ENCODE measurements at regions not wholly inside any gene's neighbourhood (a gene's known extent, or its start where the extent isn't known, plus 50 kb on each side); places are given as distances from the start of the nearest gene placed in this dataset.

DNA sequence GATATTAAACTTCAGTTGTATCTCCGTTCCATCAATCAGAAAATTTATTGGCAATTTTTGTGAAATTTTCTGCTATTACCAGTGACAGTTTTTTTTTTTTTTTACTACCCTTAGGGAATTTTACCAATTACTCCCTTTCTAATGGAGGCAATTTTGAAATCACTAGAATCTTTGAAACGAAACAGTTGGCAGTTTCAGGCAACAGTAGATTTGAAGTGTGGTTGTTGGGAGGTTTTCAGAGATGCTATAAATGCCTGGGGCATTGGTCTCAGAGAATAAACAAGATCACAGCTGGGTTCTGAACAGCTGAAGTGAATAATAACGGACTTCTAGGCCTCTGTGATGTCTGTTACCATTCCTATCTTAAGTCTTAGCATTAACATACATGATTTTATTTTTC lies 535.9 kb upstream of the POT1 start:
- Histone ChIP-seq H3K36me3 (ENCODE audit: control insufficient read depth, insufficient read depth, low read length) (no peaks in the 10 kb centered on the region), H3K9me3 (ENCODE audit: control insufficient read depth, low read depth, low read length) (peaks cover 4% of the 10 kb centered on the region), H3K27me3 (ENCODE audit: control insufficient read depth, insufficient read depth, low read length) (no peaks in the 10 kb centered on the region), H3K27ac (ENCODE audit: low read length) (no peak overlapping the region), H3K4me3 (ENCODE audit: low read length) (no peak overlapping the region), H3K4me1 (ENCODE audit: control insufficient read depth, insufficient read depth, low read length) (no peaks in the 10 kb centered on the region)
- DNase-seq, result no peak
- WGBS (ENCODE audit: insufficient coverage, low lambda C conversion rate), result 93% methylated on average over 2 of the region's 3 CpGs

DNA sequence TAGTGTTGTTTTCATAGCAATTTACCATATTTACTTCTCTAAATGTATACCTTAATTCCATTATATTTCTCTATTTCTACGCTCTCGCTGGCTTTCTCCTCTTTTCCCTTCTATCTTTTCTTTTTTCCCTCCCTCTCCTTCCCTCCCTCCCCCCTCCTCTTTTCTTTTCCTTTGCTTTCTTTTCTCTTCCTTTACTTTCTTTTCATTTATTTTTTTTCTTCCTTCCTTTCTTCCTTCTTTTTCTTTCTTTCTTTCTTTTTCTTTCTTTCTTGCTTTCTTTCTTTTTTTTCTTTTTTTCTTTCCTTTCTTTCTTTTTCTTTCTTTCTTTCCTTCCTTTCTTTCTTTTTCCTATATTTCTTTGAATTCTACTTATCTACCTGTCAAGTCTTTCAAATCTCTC lies 533.0 kb upstream of the POT1 start:
- Histone ChIP-seq H3K4me3 (ENCODE audit: low read length) (no peak overlapping the region), H3K36me3 (ENCODE audit: control insufficient read depth, insufficient read depth, low read length) (no peaks in the 10 kb centered on the region), H3K27me3 (ENCODE audit: control insufficient read depth, insufficient read depth, low read length) (no peaks in the 10 kb centered on the region), H3K9me3 (ENCODE audit: control insufficient read depth, low read depth, low read length) (peaks cover 9% of the 10 kb centered on the region), H3K27ac (ENCODE audit: low read length) (no peak overlapping the region), H3K4me1 (ENCODE audit: control insufficient read depth, insufficient read depth, low read length) (no peaks in the 10 kb centered on the region)
- 100% methylated on average over 2 of the region's 2 CpGs for WGBS (ENCODE audit: insufficient coverage, low lambda C conversion rate)
- DNase-seq, result no peak

DNA sequence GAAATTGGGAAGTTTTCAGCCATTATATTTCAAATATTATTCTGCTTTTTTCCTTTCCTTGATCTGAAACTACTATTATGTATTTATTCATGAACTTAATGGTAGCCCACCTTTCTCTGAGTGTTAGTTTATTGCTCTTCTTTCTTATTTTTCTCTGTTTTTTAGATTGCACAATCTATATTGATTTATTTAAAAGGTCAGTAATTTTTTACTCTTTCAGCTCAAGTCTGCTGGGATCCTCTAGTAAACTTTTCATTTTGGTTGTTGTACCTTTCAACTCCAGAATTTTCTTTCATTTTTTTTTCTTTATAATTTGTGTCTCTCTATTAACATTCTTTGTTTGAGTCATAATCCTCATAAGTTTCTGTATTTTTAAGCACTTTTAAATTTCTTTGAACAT lies 529.4 kb upstream of the POT1 start:
- Histone ChIP-seq H3K27ac (ENCODE audit: low read length) (no peak overlapping the region), H3K27me3 (ENCODE audit: control insufficient read depth, insufficient read depth, low read length) (no peaks in the 10 kb centered on the region), H3K4me3 (ENCODE audit: low read length) (no peak overlapping the region), H3K36me3 (ENCODE audit: control insufficient read depth, insufficient read depth, low read length) (no peaks in the 10 kb centered on the region), H3K9me3 (ENCODE audit: control insufficient read depth, low read depth, low read length) (peaks cover 9% of the 10 kb centered on the region), H3K4me1 (ENCODE audit: control insufficient read depth, insufficient read depth, low read length) (no peaks in the 10 kb centered on the region)
- no peak for DNase-seq

DNA sequence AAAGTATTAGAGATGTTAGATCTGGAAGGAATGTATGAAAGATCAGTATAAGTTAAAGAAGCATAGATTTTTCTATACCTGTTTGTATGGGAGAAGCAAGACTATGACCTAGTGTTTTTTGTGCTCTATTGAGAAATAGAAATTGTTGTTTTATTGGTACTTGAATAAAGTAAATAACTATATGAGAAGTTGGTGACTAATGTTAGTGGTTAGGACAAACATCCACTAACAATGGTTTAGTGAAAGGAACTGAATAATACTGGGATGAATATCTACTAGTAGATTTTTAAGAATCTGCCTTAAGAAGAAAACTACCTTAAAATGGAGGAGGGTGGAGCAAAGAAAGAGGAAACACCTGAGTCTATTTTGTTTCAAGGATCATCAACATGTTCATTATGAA lies 521.1 kb upstream of the POT1 start:
- Histone ChIP-seq H3K27ac (ENCODE audit: low read length) (no peak overlapping the region), H3K9me3 (ENCODE audit: control insufficient read depth, low read depth, low read length) (no peaks in the 10 kb centered on the region), H3K36me3 (ENCODE audit: control insufficient read depth, insufficient read depth, low read length) (no peaks in the 10 kb centered on the region), H3K27me3 (ENCODE audit: control insufficient read depth, insufficient read depth, low read length) (no peaks in the 10 kb centered on the region), H3K4me3 (ENCODE audit: low read length) (no peak overlapping the region), H3K4me1 (ENCODE audit: control insufficient read depth, insufficient read depth, low read length) (no peaks in the 10 kb centered on the region)
- DNase-seq, result no peak

DNA sequence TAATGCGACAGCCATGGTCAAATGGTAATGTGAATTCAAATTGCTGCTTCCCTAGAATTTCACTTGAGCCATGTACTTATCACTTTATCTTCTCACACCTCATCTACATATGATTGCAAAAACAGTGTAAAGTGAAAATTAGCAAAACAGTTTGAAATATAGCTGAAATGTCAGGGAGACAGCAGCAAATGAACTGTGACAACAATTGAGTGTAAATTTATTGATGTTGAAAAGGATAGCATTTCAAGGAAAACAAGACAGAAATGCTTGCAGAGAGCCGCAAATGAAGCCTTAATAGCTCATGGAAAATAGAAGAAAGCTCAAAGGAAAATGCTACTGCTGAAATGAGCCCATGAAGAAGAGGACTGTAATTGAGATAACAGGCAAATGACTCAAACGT lies 516.2 kb upstream of the POT1 start:
- H3K9me3 ChIP-seq (ENCODE audit: control insufficient read depth, low read depth, low read length), result no peaks in the 10 kb centered on the region
- H3K4me1 ChIP-seq (ENCODE audit: control insufficient read depth, insufficient read depth, low read length), result no peaks in the 10 kb centered on the region
- H3K4me3 ChIP-seq (ENCODE audit: low read length), result no peak overlapping the region
- 58% methylated on average over 2 of the region's 3 CpGs for WGBS (ENCODE audit: insufficient coverage, low lambda C conversion rate)
- H3K27ac ChIP-seq (ENCODE audit: low read length), result no peak overlapping the region
- no peak for DNase-seq
- no peaks in the 10 kb centered on the region for H3K27me3 ChIP-seq (ENCODE audit: control insufficient read depth, insufficient read depth, low read length)
- H3K36me3 ChIP-seq (ENCODE audit: control insufficient read depth, insufficient read depth, low read length), result no peaks in the 10 kb centered on the region

DNA sequence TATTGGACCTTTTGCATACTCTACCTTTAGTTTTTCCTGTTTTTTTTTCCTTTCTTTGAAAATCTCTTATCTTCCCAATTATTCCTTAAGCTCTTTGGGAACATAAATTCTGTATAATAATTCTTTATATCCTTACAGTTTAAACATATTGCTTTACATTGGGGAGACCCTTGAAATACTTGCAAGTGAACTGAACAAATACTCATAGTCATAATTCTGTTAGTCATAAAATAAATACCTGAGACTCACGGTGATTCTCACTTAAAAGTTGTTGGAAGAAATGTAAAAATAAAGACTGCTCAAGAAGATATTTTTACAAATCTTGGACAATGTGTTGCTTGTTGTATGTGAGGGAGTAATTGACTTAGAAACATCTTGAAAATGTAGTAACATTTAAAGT lies 515.2 kb upstream of the POT1 start:
- Histone ChIP-seq H3K36me3 (ENCODE audit: control insufficient read depth, insufficient read depth, low read length) (no peaks in the 10 kb centered on the region), H3K4me3 (ENCODE audit: low read length) (no peak overlapping the region), H3K9me3 (ENCODE audit: control insufficient read depth, low read depth, low read length) (no peaks in the 10 kb centered on the region), H3K4me1 (ENCODE audit: control insufficient read depth, insufficient read depth, low read length) (no peaks in the 10 kb centered on the region), H3K27me3 (ENCODE audit: control insufficient read depth, insufficient read depth, low read length) (no peaks in the 10 kb centered on the region), H3K27ac (ENCODE audit: low read length) (no peak overlapping the region)
- no peak for DNase-seq
- WGBS (ENCODE audit: insufficient coverage, low lambda C conversion rate), result no CpG with 5 or more reads among the region's 1 CpG

DNA sequence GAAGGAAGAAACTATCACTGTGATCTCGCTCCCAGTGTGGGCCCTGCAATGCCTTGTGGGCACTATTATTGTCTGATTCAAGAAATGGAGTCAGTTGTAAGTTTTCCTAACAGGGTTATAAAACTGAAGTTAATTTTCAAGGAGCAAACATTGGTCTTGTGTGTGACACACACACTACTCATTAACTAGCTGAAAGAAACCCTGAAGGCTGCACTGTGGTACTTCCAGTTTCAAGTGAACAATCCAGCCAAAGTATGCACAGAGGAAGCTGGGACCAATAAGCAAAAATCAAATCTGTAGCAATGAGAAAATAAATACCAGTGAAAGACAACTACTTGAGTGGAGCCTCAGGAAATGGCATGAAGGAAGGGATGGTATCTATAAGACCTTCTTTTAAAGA lies 506.6 kb upstream of the POT1 start:
- H3K27me3 ChIP-seq (ENCODE audit: control insufficient read depth, insufficient read depth, low read length), result no peaks in the 10 kb centered on the region
- H3K36me3 ChIP-seq (ENCODE audit: control insufficient read depth, insufficient read depth, low read length), result no peaks in the 10 kb centered on the region
- no CpG with 5 or more reads among the region's 1 CpG for WGBS (ENCODE audit: insufficient coverage, low lambda C conversion rate)
- DNase-seq, result no peak
- H3K27ac ChIP-seq (ENCODE audit: low read length), result no peak overlapping the region
- no peaks in the 10 kb centered on the region for H3K9me3 ChIP-seq (ENCODE audit: control insufficient read depth, low read depth, low read length)
- no peak overlapping the region for H3K4me3 ChIP-seq (ENCODE audit: low read length)
- H3K4me1 ChIP-seq (ENCODE audit: control insufficient read depth, insufficient read depth, low read length), result no peaks in the 10 kb centered on the region

DNA sequence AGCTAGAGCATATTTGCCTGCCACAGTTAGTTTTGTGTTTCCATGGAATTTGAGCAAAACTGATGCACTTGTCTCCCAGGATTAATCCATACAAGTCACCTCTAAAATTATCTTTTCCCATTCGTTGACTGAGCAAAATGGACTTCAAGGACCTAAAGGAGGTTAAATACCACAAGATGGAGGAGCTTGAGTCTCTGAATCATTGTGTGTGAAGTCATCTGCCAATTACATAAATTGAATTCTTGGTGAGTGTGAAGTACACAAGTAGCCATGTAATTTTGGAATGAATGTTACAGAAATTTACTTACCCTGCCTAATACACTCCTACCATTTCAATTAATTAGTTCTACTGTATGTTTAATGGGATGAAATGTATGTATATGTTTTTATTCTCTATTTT lies 501.7 kb upstream of the POT1 start:
- no peaks in the 10 kb centered on the region for H3K9me3 ChIP-seq (ENCODE audit: control insufficient read depth, low read depth, low read length)
- no peak overlapping the region for H3K4me3 ChIP-seq (ENCODE audit: low read length)
- H3K27me3 ChIP-seq (ENCODE audit: control insufficient read depth, insufficient read depth, low read length), result no peaks in the 10 kb centered on the region
- no peaks in the 10 kb centered on the region for H3K36me3 ChIP-seq (ENCODE audit: control insufficient read depth, insufficient read depth, low read length)
- H3K27ac ChIP-seq (ENCODE audit: low read length), result no peak overlapping the region
- no peaks in the 10 kb centered on the region for H3K4me1 ChIP-seq (ENCODE audit: control insufficient read depth, insufficient read depth, low read length)
- DNase-seq, result no peak
- WGBS (ENCODE audit: insufficient coverage, low lambda C conversion rate), result no CpG with 5 or more reads among the region's 1 CpG

DNA sequence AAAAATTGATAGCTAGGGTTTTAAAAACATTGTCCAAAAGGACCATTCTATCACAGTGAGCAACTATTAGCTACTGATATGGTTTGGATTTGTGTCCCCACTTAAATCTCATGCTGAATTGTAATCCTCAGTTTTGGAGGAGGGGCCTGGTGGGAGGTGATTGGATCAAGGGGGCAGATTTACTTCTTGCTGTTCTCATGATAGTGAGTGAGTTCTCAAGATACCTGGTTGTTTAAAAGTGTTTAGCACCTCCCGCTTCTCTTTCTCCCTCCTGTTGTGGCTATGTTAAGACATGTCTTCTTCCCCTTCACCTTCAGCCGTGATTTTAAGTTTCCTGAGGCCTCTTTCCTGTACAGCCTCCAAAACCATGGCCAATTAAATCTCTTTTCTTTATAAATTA lies 500.4 kb upstream of the POT1 start:
- H3K4me1 ChIP-seq (ENCODE audit: control insufficient read depth, insufficient read depth, low read length), result no peaks in the 10 kb centered on the region

DNA sequence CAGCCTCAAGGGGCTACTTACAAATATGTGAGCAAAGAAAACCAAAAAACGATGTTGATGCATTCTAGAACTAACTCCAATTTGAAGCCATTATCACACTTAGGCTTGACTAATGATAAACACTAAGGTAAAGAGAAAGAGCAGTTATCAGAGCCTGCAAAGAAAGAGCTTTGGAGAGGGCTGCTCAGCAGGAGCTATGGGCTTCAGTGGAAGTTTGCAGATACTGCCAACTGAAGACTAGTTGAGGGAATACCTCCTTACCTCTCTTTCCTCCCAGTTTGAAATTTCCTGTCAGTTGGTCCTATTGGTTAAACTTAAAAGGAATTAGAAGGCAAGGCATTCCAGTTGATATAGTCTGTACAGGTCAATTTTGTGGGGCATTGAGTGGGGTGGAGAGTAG lies 498.1 kb upstream of the POT1 start:
- H3K4me3 ChIP-seq (ENCODE audit: low read length), result no peak overlapping the region
- DNase-seq, result no peak
- H3K4me1 ChIP-seq (ENCODE audit: control insufficient read depth, insufficient read depth, low read length), result no peaks in the 10 kb centered on the region
- no peak overlapping the region for H3K27ac ChIP-seq (ENCODE audit: low read length)
- WGBS (ENCODE audit: insufficient coverage, low lambda C conversion rate), result 0% methylated on average over 1 of the region's 1 CpG
- H3K27me3 ChIP-seq (ENCODE audit: control insufficient read depth, insufficient read depth, low read length), result no peaks in the 10 kb centered on the region
- no peaks in the 10 kb centered on the region for H3K9me3 ChIP-seq (ENCODE audit: control insufficient read depth, low read depth, low read length)
- no peaks in the 10 kb centered on the region for H3K36me3 ChIP-seq (ENCODE audit: control insufficient read depth, insufficient read depth, low read length)

More for the DNA sequence above, 500.4 kb upstream of the POT1 start:
- Histone ChIP-seq H3K27me3 (ENCODE audit: control insufficient read depth, insufficient read depth, low read length) (no peaks in the 10 kb centered on the region), H3K36me3 (ENCODE audit: control insufficient read depth, insufficient read depth, low read length) (no peaks in the 10 kb centered on the region), H3K9me3 (ENCODE audit: control insufficient read depth, low read depth, low read length) (no peaks in the 10 kb centered on the region), H3K4me3 (ENCODE audit: low read length) (no peak overlapping the region), H3K27ac (ENCODE audit: low read length) (no peak overlapping the region)
- no peak for DNase-seq
- 83% methylated on average over 2 of the region's 2 CpGs for WGBS (ENCODE audit: insufficient coverage, low lambda C conversion rate)

DNA sequence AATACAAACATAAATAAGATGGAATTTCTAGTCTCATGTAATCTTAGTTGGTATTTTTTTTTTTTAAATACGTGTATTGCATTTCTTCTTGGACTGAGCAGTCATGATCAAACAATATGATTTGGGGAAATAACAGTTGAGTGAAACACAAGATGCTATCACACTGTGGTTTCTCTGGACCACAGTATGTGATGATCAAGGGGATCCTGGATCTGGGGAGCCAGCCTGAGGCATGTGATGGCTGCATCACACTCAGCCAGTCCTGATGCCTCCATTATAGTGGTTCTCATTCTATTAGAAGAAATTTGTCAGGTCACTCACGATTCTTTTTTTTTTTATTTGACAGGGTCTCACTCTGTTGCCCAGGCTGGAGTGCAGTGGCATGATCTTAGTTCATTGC lies 495.9 kb upstream of the POT1 start:
- Histone ChIP-seq H3K4me3 (ENCODE audit: low read length) (no peak overlapping the region), H3K36me3 (ENCODE audit: control insufficient read depth, insufficient read depth, low read length) (no peaks in the 10 kb centered on the region), H3K27ac (ENCODE audit: low read length) (no peak overlapping the region), H3K9me3 (ENCODE audit: control insufficient read depth, low read depth, low read length) (no peaks in the 10 kb centered on the region), H3K4me1 (ENCODE audit: control insufficient read depth, insufficient read depth, low read length) (no peaks in the 10 kb centered on the region), H3K27me3 (ENCODE audit: control insufficient read depth, insufficient read depth, low read length) (no peaks in the 10 kb centered on the region)
- DNase-seq, result no peak
- 100% methylated on average over 2 of the region's 2 CpGs for WGBS (ENCODE audit: insufficient coverage, low lambda C conversion rate)

All from large intestine (tissue), 3 donors.